Medulla oblongata (tissue), 1 donor: ENCODE measurements at regions not wholly inside any gene's neighbourhood (a gene's known extent, or its start where the extent isn't known, plus 50 kb on each side); places are given as distances from the start of the nearest gene placed in this dataset.

Source experiments
- DNase-seq: peaks from one replicate; pipeline ENCODE4 v3.0.0-alpha.2; 2015; ENCODE audit errors: extremely low spot score

- no peak for DNase-seq
Measured at GRCh38 chr4:183848805-183849204, 56.3 kb upstream of the STOX2 start.

GRCh38 chr4:183852910-183853547, 52.1 kb upstream of the STOX2 start:
- DNase-seq = no peak

DNA sequence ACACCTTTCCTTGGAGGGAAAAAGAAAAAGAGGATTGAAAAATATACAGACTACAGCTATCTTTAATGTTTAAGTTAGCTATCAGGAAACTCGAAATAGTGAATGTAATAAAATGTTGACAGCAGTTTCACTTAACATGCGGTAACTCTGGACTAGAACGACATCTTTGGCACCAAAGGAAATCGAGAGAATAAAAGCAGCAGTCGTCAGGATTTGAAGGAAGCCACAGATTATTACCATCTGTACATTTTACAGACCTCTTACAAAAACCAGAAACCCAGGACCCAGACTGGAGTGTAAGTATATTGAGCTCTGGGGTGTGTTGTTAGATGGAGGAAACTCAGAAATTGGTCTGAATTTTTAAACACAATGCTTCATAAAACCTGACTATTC, 51.6 kb upstream of the STOX2 start:
- DNase-seq = no peak
